Fibroblast of skin of left quadriceps (primary cell): ENCODE measurements at regions not wholly inside any gene's neighbourhood (a gene's known extent, or its start where the extent isn't known, plus 50 kb on each side); places are given as distances from the start of the nearest gene placed in this dataset.

Source experiments
- DNase-seq, 2 experiments: peaks; one replicate each; pipeline ENCODE4 v3.0.0-alpha.2; 2013; ENCODE audit warnings: low read depth in 2 of 2

GRCh38 chr7:119408596-119408995 lies 864.4 kb upstream of the KCND2 start:
- no peak for DNase-seq

- DNase-seq, result no peak
Observed at GRCh38 chr7:119413314-119413805, 859.6 kb upstream of the KCND2 start.

DNA sequence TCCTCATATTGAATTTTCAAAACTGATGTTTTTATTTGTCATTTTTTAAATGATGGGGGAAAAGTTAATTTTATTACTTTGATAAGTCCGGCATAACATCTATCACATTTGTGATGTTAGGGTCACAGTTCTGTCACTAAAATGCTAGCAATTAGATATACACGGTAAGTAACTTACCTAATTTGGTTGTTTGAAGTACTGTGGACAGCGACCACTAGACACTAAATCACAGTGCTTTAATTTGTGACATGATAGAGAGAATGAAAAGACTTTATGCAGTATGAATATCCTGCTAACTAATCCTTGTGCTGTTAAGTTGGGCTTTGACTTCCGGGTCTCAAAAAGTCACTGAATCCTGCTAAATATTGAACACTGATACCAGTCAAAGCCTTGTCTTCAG lies 857.3 kb upstream of the KCND2 start:
- no peak for DNase-seq

- DNase-seq, result no peak
Observed at GRCh38 chr7:119421657-119422056, 851.3 kb upstream of the KCND2 start.

DNA sequence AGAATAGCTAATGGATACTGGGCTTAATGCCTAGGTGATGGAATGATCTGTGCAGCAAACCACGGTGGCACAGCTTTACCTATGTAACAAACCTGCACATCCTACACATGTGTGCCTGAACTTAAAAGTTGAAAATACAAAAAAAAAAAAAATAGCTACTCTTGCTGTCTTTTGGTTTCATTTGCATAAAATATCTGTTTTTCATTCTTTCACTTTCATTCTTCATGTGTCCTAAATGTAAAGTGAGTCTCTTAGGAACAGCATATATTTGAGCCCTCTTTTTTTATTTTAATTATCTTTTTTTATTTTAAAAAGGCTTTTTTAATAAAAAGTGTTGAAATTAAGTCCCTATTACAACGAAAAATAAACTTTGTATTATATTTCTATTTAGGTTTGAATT lies 836.1 kb upstream of the KCND2 start:
- DNase-seq, result no peak

GRCh38 chr7:119438315-119438714 lies 834.7 kb upstream of the KCND2 start:
- DNase-seq, result no peak

GRCh38 chr7:119439192-119439591 lies 833.8 kb upstream of the KCND2 start:
- DNase-seq, result no peak

DNA sequence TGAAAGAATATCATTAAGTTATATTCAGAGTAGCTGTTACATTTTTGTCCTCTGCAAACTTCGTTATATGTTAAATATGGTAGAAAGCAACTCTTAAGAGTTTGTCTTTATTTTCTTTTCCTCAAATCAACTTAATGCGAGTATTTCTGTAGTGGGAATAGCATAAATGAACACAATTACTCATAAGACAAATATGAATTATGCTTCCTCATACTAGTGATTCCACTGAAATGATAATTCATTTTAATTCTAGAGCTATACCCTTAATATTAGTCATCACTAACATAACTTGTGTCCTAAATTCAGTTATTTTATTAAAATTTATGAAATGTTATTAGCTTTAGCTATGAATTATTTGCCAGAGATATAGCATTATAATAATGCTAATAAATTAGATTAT lies 820.6 kb upstream of the KCND2 start:
- no peak for DNase-seq

DNA sequence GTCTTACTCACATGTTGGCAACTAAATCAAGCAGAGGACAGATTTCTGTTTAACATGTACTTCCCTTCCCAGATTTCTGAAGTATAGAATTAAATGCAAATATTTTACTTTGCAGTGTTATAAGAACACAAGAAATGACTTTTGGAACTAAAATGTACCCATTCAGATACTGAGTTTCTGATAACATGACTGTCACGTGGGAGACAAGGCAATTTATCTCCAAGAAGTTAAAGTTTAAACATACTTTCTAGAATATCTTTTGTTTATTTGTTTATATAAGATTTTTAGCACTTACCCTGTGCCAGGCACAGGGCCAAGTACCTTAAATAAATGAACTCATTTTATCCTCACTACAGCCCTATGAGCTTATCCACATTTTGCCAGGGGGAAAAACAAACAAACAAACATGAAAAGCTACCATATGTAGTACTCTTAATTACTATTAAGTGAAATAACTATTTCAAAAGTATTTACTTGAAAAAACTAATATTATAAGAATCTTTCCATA lies 807.1 kb upstream of the KCND2 start:
- DNase-seq, result no peak

DNA sequence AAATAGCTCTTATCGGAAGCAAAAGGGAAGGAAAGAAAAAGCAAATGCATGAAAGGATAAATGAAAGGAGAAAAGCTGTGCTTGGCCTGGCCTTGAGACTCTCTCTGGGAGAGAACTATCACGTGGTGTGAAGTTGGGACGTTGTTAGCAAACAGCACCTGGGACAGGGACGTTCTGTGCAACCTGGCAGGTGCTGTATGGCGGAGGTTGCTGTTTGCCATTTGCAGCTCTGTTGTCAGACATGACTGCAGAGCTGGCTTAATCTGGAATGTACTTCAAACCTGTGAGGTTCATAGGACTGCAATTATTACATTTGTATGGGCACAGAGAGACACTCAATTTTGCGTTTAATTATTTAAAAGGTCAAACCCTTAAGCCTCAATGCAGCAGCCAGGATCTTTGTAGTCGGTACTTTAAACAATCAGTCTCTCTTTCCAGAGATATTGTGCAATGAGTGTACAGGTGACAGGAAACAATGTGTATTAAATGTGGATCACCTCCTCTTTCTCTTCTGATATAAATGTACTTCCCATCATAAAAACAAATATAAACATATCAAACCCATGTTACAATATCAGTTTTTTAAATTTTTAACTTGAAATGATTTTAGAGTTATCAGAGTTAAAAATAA lies 800.5 kb upstream of the KCND2 start:
- no peak for DNase-seq

DNA sequence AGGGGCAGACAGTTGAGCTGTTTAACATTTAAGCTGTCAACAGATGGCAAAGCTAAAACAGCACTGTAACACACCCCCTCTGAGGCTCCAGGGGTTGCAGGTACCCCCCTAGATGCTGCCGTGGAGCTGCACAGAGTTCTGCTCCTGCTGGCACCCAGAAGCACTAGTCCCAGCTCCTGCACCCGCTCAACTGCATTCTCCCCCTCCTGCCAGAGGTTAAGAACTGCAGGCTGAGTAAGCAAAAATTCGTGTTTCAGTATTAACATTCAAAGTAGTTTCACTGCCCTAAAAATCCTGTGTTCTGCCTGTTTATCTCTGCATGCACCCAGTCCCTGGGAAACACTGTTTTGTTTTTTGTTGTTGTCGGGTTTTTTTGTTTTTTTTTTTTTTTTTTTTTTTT lies 790.8 kb upstream of the KCND2 start:
- DNase-seq, result peak in 1 of 2 experiments; percentile 1

DNA sequence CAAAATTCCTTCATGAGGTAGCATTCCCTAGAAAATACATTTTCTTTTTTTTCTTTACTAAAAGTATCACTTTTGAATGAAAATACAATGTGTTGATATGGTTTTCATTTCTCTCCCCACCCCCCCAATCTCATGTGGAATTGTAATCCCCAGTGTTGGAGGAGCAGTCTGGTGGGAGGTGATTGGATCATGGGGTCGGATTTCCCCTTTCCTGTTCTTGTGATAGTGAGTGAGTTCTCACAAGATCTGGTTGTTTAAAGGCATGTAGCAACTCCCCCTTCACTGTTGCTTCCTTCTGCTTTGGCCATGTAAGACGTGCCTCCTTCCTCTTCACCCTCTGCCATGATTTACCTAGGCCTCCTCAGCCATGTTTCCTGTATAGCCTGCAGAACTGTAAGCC lies 790.3 kb upstream of the KCND2 start:
- DNase-seq, result no peak

DNA sequence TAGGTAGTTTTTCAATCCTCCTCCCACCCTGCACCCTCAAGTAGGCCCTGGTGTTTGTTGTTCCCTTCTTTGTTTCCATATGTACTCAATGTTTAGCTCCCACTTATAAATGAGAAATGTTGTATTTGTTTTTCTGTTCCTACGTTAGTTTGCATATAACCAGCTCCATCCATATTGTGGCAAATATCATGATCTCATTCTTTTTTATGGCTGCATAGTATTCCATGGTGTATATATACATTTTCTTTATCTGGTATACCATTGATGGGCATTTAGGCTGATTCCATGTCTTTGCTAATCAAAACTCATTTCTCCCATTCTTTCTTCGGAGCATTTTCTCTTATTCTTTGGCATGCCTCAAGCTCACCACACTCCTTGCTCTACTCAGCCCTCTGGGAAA lies 789.6 kb upstream of the KCND2 start:
- no peak for DNase-seq

DNA sequence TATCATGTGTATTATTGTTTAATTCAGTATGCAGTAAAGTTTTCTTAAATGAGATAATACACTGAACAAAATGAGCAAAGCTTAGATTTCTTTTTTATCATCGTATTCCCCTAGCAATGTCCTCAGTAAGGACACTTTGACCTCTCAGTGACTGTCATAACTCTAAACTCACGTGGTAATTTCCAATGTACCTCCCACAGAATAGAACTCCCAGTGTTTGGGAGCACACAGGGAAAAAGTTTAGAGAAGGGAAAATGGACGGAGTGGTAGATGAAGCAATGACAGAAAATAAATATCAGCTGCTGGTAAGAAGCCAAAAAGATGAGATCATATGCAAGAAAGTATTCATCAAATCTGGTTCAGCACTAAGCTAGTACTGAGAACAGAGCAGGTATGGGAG lies 758.6 kb upstream of the KCND2 start:
- DNase-seq, result no peak

DNA sequence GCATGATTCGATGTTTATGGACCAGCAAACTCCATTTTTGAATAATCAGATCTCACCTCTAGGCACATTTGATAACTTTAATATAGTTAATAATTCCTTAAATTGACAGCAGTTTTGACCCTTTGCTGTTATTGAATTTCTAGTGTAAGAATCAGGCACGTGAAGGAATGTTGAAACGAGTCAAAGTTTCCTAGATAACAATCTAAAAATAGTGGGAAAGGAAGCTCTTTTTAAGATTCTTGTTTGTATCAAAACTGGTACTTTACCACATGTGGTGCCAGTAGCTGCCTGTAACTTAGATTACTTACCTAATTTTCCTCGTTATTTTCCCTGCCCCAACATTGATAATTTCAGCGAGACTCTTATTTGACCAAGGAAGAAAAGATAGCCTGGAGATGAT lies 757.8 kb upstream of the KCND2 start:
- no peak for DNase-seq

- no peak for DNase-seq
Observed at GRCh38 chr7:119515962-119516361, 757.0 kb upstream of the KCND2 start.

- DNase-seq, result no peak
Observed at GRCh38 chr7:119522263-119522662, 750.7 kb upstream of the KCND2 start.

GRCh38 chr7:119522698-119523097 lies 750.3 kb upstream of the KCND2 start:
- no peak for DNase-seq

DNA sequence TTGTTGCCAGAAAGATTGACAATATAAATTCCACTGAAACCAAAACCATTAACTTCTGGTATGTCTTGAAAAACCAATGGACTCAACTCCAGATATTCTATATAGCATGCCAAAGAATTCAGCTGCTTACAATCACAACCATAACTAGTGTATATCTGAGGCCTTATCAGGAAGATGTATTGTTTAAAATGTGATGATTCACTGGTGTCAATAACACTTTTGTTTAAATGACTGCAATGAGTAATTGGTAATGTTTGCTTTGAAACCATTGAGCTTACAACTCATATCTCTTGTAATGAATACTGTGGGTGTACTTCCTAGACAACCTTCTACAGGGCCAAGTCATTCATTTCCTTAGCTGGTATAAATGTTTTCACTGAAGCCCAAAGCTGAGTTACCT lies 727.9 kb upstream of the KCND2 start:
- DNase-seq, result peak; percentile 8 to 13

DNA sequence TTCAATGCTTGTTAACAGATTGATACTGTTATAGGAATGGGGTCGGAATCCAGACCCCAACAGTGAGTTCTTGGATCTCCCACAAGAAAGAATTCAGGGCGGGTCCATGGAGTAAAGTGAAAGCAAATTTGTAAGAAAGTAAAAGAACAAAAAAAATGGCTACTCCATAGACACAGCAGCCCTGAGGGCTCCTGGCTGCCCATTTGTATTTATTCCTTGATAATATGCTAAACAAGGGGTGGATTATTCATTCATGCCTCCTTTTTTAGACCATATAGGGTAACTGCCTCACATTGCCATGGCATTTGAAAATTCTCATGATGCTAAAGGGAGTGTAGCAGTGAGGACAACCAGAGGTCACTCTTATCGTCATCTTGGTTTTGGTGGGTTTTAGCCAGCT lies 717.2 kb upstream of the KCND2 start:
- DNase-seq, result no peak

DNA sequence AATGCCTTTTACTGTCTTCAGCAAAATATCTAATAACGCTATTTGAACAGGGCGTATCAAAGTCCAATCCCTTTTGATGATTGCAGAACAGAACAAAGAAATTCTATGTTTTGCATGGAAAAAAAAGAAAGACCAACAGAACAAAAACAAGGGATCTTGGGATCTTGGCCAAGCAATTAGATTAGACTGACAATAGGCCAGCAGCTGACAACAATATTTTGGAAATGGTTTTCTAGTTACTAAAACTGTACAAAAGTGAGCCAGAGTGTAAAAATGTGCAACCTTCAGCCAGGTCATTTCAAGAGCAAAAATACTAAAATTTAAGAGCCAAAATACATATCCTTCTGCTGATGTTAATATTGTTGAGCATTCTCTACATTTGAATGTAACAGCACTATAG lies 716.5 kb upstream of the KCND2 start:
- DNase-seq, result no peak

DNA sequence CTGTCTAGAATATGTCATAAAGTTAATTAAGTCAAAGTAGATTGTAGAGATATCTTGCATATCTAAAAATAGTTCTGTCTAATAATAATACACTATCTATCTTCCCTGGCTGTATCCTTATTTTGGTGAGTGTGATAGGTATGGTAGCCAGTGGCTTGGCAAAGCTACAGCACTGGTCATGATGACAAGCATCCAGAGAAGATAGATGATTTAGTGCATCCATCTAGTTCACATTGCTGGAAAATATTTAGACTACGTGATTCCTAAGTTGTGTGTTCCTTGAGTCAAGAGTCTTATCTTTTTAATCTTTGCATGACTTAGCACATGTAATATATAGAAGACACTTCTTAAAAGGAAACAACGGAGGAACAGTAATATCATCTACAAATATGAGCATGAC lies 711.2 kb upstream of the KCND2 start:
- DNase-seq, result no peak

DNA sequence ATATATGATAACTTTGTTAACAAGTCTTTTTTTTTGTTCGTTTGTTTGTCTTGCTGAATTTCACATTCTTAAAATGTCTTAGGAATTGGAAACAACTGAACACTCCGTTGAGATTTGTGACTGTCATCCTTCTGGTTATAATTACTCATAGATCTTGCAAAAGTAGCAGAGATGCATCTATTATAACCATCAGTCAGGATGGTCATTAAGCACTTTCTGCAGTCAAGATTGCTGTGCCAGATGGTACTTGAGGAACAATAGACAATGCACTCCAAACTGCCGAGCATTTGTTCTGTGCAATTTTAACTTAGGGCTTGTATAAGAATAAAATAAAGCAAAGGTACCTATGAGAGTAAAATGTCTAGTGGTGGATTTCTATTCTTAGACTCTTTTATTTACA lies 710.1 kb upstream of the KCND2 start:
- DNase-seq, result no peak

- no peak for DNase-seq
Observed at GRCh38 chr7:119571666-119572065, 701.3 kb upstream of the KCND2 start.
